GM23248 (cell line): ENCODE measurements at regions not wholly inside any gene's neighbourhood (a gene's known extent, or its start where the extent isn't known, plus 50 kb on each side); places are given as distances from the start of the nearest gene placed in this dataset.

Experiments used
- EZH2 ChIP-seq: fragments of 200-600 bp; sonication (generic); IDR thresholded peaks from 2 replicates; pipeline ENCODE4 v1.6.1; 2018; ENCODE audit warnings: antibody characterized with exemption, mild to moderate bottlenecking; ENCODE audit not compliant: insufficient read depth, poor library complexity, severe bottlenecking
- EZH2phosphoT487 ChIP-seq: fragments of 200-600 bp; sonication (generic); IDR thresholded peaks from 2 replicates; pipeline ENCODE4 v1.6.1; 2018; ENCODE audit warnings: antibody characterized with exemption, moderate library complexity, mild to moderate bottlenecking, low read depth; ENCODE audit not compliant: insufficient read depth

DNA sequence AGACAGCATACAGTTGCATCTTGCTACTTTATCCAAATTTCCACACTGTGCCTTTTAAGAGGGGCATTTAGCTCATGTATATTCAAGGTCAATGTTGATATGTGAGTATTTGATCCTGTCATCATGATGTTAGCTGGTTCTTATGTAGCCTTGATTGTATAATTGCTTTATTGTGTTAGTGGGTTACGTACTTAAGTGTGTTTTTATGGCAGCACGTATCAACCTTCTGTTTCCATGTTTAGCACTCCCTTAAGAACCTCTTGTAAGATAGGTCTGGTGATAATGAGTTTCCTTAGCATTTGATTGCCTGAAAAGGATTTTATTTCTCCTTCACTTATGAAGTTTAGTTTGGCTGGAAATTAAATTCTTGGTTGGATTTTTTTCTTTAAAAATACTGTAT lies 445.2 kb downstream of the NAV3 start:
- TF ChIP-seq EZH2 (no peak), EZH2phosphoT487 (no peak)
